CD14-positive monocyte (primary cell): ENCODE measurements at regions not wholly inside any gene's neighbourhood (a gene's known extent, or its start where the extent isn't known, plus 50 kb on each side); places are given as distances from the start of the nearest gene placed in this dataset.
A peak's percentile ranks its signal among the peaks of the same experiment; 100 is the strongest.

Source experiments
- DNase-seq, 3 donors: peaks; one replicate each; pipeline ENCODE4 v3.0.0-alpha.2; 2011 to 2022
- H2AFZ ChIP-seq: 2 replicates; pipeline ENCODE4 v1.6.0; 2012; ENCODE audit warnings: mild to moderate bottlenecking, low read depth, low read length, inconsistent platforms; ENCODE audit not compliant: insufficient read depth, poor library complexity, severe bottlenecking
- H3K27ac ChIP-seq, 2 donors: 1 replicate in 1 of 2; 2 replicates in 1 of 2; pipeline ENCODE4 v1.5.1; 2012 to 2013; ENCODE audit warnings: low read length in 2 of 2, control low read depth in 1 of 2, inconsistent platforms in 1 of 2, low read depth in 1 of 2, mild to moderate bottlenecking in 1 of 2
- H3K27me3 ChIP-seq, 2 donors: one replicate each; pipeline versions ENCODE4 v1.6.0 to v1.6.1; 2011 to 2013; ENCODE audit warnings: low read length in 2 of 2; ENCODE audit not compliant: control insufficient read depth in 2 of 2, insufficient read depth in 2 of 2
- H3K36me3 ChIP-seq, 2 donors: replicated peaks in 1 of 2; 1 replicate in 1 of 2; 2 replicates in 1 of 2; pipeline versions ENCODE4 v1.5.1 to v1.6.1; 2012 to 2013; ENCODE audit warnings: low read length in 2 of 2, control low read depth in 1 of 2, inconsistent platforms in 1 of 2, mild to moderate bottlenecking in 1 of 2; ENCODE audit not compliant: insufficient read depth in 2 of 2, control insufficient read depth in 1 of 2
- H3K4me1 ChIP-seq, 2 donors: 1 replicate in 1 of 2; 2 replicates in 1 of 2; pipeline versions ENCODE4 v1.5.1 to v1.6.1; 2012 to 2013; ENCODE audit warnings: low read length in 2 of 2, control low read depth in 1 of 2, inconsistent platforms in 1 of 2, mild to moderate bottlenecking in 1 of 2, moderate library complexity in 1 of 2; ENCODE audit not compliant: insufficient read depth in 2 of 2, control insufficient read depth in 1 of 2
- H3K4me2 ChIP-seq: replicated peaks from 2 replicates; pipeline ENCODE3; 2012; ENCODE audit warnings: low read length, moderate library complexity, mild to moderate bottlenecking; ENCODE audit not compliant: poor library complexity, severe bottlenecking; ENCODE audit errors: extremely low read depth
- H3K4me3 ChIP-seq, 3 experiments: fragments of 200-600 bp in 1 of 3; sonication (generic) in 1 of 3; replicated peaks in 1 of 3; 1 replicate in 2 of 3; 2 replicates in 1 of 3; pipeline ENCODE4 v1.5.1; 2011 to 2013; ENCODE audit warnings: low read length in 3 of 3, mild to moderate bottlenecking in 3 of 3, control low read depth in 2 of 3, low read depth in 2 of 3, inconsistent platforms in 1 of 3, moderate library complexity in 1 of 3
- H3K79me2 ChIP-seq: 2 replicates; pipeline ENCODE4 v1.6.0; 2012; ENCODE audit warnings: mild to moderate bottlenecking, control low read depth, inconsistent platforms, low read length, moderate library complexity; ENCODE audit not compliant: insufficient read depth
- H3K9ac ChIP-seq: 2 replicates; pipeline ENCODE4 v1.6.0; 2017; ENCODE audit warnings: low read length, mild to moderate bottlenecking; ENCODE audit not compliant: insufficient read depth, poor library complexity, severe bottlenecking
- H3K9me3 ChIP-seq, 2 donors: replicated peaks in 1 of 2; 1 replicate in 1 of 2; 2 replicates in 1 of 2; pipeline versions ENCODE4 v1.5.1 to v1.6.1; 2012 to 2013; ENCODE audit warnings: low read length in 2 of 2, control low read depth in 1 of 2; ENCODE audit not compliant: control insufficient read depth in 1 of 2, insufficient read depth in 1 of 2
- H4K20me1 ChIP-seq: 2 replicates; pipeline ENCODE4 v1.6.0; 2012; ENCODE audit warnings: mild to moderate bottlenecking, low read length, control low read depth, moderate library complexity; ENCODE audit not compliant: insufficient read depth
- H3K27ac Mint-ChIP-seq, 7 donors: one replicate each; pipeline ENCODE4 v1.8.0; 2020; ENCODE audit warnings: mild to moderate bottlenecking in 7 of 7, mixed read lengths in 7 of 7, moderate library complexity in 6 of 7, inconsistent platforms in 2 of 7
- H3K27me3 Mint-ChIP-seq, 3 donors: one replicate each; pipeline ENCODE4 v1.8.0; 2021 to 2022; ENCODE audit warnings: low read depth in 3 of 3, mild to moderate bottlenecking in 3 of 3, mixed read lengths in 3 of 3, moderate library complexity in 3 of 3, inconsistent platforms in 1 of 3
- H3K36me3 Mint-ChIP-seq, 2 donors: one replicate each; pipeline ENCODE4 v1.8.0; 2020; ENCODE audit warnings: mixed read lengths in 2 of 2, inconsistent platforms in 1 of 2, mild to moderate bottlenecking in 1 of 2
- H3K4me1 Mint-ChIP-seq: one replicate; pipeline ENCODE4 v1.8.0; 2020; ENCODE audit warnings: mild to moderate bottlenecking, mixed read lengths
- H3K4me3 Mint-ChIP-seq, 2 donors: one replicate each; pipeline ENCODE4 v1.8.0; 2020; ENCODE audit warnings: mild to moderate bottlenecking in 2 of 2, mixed read lengths in 2 of 2, moderate library complexity in 1 of 2
- H3K9me3 Mint-ChIP-seq, 7 donors: one replicate each; pipeline ENCODE4 v1.8.0; 2020 to 2022; ENCODE audit warnings: mixed read lengths in 7 of 7, mild to moderate bottlenecking in 6 of 7, moderate library complexity in 6 of 7, inconsistent platforms in 2 of 7
- CTCF ChIP-seq: fragments of 200-600 bp; IDR thresholded peaks from one replicate; pipeline ENCODE4 v1.8.0; 2022; ENCODE audit warnings: antibody characterized with exemption, mild to moderate bottlenecking
- WGBS: methylation state at CpG from one replicate; pipeline ENCODE4 v1.1.5; 2013; ENCODE audit warnings: missing lambda C conversion rate; ENCODE audit not compliant: insufficient coverage; 5-methylcytosine and 5-hydroxymethylcytosine counted together
- intact Hi-C, 2 donors: fragments of 100-400 bp; cut with micrococcal nuclease; formaldehyde crosslinking; loops; one replicate each; pipeline versions ENCODE4 v1.15.0 to v1.15.1; 2023

- Histone ChIP-seq H3K4me3 (no peak overlapping the region), H3K27ac (no peak overlapping the region), H4K20me1 (no peaks in the 10 kb centered on the region), H3K79me2 (no peaks in the 10 kb centered on the region), H2AFZ (no peak overlapping the region), H3K9me3 (no peaks in the 10 kb centered on the region), H3K27me3 (no peaks in the 10 kb centered on the region), H3K36me3 (no peaks in the 10 kb centered on the region), H3K4me1 (no peaks in the 10 kb centered on the region), H3K4me2 (no peak overlapping the region), H3K9ac (no peak overlapping the region)
- H3K4me3 Mint-ChIP-seq, result no peak overlapping the region
- 93% methylated on average over 10 of the region's 12 CpGs for WGBS
- intact Hi-C loops, result no loop called here
- no peaks in the 10 kb centered on the region for H3K4me1 Mint-ChIP-seq
- peak overlapping the region in 1 of 7 donors; percentile 46 for H3K27ac Mint-ChIP-seq
- DNase-seq, result no peak
- H3K9me3 Mint-ChIP-seq, result peaks cover 0 to under 1% (median 0%) of the 10 kb centered on the region in 7 donors
- peaks cover 4 to 17% (median 7%) of the 10 kb centered on the region in 3 donors for H3K27me3 Mint-ChIP-seq
- TF ChIP-seq CTCF, result no peak
- no peaks in the 10 kb centered on the region for H3K36me3 Mint-ChIP-seq
Observed at GRCh38 chr11:71340086-71340606, 87.8 kb upstream of the SHANK2 start.

- no peak for DNase-seq
Observed at GRCh38 chr11:71339396-71339881, 87.1 kb upstream of the SHANK2 start.

More at GRCh38 chr11:71339396-71339881, 87.1 kb upstream of the SHANK2 start:
- intact Hi-C loops, result no loop called here
- H3K27ac ChIP-seq, result no peak overlapping the region
- peaks cover 0 to 4% of the 10 kb centered on the region in 2 donors for H3K9me3 ChIP-seq
- Mint-ChIP-seq H3K27ac (no peak overlapping the region), H3K36me3 (no peaks in the 10 kb centered on the region), H3K27me3 (peaks cover 1 to 17% (median 7%) of the 10 kb centered on the region in 3 donors), H3K4me1 (no peaks in the 10 kb centered on the region), H3K9me3 (peaks cover 0 to 6% (median 3%) of the 10 kb centered on the region in 7 donors), H3K4me3 (no peak overlapping the region)
- H3K36me3 ChIP-seq, result no peaks in the 10 kb centered on the region
- no peak overlapping the region for H3K9ac ChIP-seq
- no peaks in the 10 kb centered on the region for H4K20me1 ChIP-seq
- WGBS, result 81% methylated on average over 9 of the region's 14 CpGs
- no peaks in the 10 kb centered on the region for H3K79me2 ChIP-seq
- H3K27me3 ChIP-seq, result no peaks in the 10 kb centered on the region
- H3K4me2 ChIP-seq, result no peak overlapping the region
- H3K4me3 ChIP-seq, result no peak overlapping the region
- no peak overlapping the region for H2AFZ ChIP-seq
- H3K4me1 ChIP-seq, result no peaks in the 10 kb centered on the region
- TF ChIP-seq CTCF, result no peak
